ENCODE measurements at regions not wholly inside any gene's neighbourhood (a gene's known extent, or its start where the extent isn't known, plus 50 kb on each side); places are given as distances from the start of the nearest gene placed in this dataset.

DNA sequence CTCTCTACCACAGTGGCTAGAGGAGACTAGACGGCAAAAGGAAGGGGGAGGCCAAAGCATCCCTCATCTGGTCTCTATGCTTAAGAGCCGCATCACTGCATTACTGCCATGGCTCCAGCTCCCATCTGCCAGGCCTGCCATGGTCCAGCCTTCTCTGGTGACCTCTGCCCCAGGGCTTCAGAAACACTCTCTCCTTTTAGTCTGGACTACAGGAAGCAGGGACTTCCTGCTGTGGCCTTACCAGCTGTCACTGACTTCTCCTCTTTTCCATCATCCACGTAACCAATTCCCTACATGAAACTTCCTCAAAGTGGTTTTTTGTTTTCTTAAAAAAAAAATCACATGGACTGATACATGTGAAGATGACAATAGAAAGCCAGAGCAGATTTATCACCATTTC lies 323.1 kb upstream of the NFIA start:
- Histone ChIP-seq H3K9me1 (ENCODE audit: control insufficient read depth, extremely low read depth, insufficient read depth, low read length) (no peaks in the 10 kb centered on the region), H3K9ac (ENCODE audit: control insufficient read depth, extremely low read depth, insufficient read depth, low read length) (no peak overlapping the region), H3K9me3 (ENCODE audit: control insufficient read depth, low read depth, low read length) (no peaks in the 10 kb centered on the region), H3K27me3 (ENCODE audit: control insufficient read depth, extremely low read depth, insufficient read depth, low read length) (no peaks in the 10 kb centered on the region), H3K79me2 (ENCODE audit: control insufficient read depth, insufficient read depth, low read length) (no peaks in the 10 kb centered on the region), H3K36me3 (ENCODE audit: control insufficient read depth in 2 of 2, extremely low read depth in 1 of 2, insufficient read depth in 2 of 2, low read length in 2 of 2) (no peaks in the 10 kb centered on the region), H2AFZ (ENCODE audit: control insufficient read depth, low read length) (no peak overlapping the region), H4K20me1 (ENCODE audit: control insufficient read depth, extremely low read depth, insufficient read depth, low read length) (no peaks in the 10 kb centered on the region), H3K4me3 (ENCODE audit: control insufficient read depth in 2 of 3, extremely low read depth in 1 of 3, insufficient read depth in 2 of 3, low read depth in 1 of 3, low read length in 3 of 3) (no peak overlapping the region), H3K4me1 (ENCODE audit: control insufficient read depth, extremely low read depth, insufficient read depth, low read length) (no peaks in the 10 kb centered on the region), H3K4me2 (ENCODE audit: control insufficient read depth, extremely low read depth, insufficient read depth, low read depth, low read length) (no peak overlapping the region), H3K27ac (ENCODE audit: control insufficient read depth, insufficient read depth, low read length) (no peak overlapping the region)
- dilution Hi-C loops (cut with MboI; ENCODE audit: extremely low pct_ligation_motif_present, low sequenced_read_pairs) = no loop called here
- no peak for FAIRE-seq
- no peak for TF ChIP-seq EZH2 (IDR thresholded peaks at IDR 0.05; ENCODE audit: low read length)
- TF ChIP-seq, protein P1, sequence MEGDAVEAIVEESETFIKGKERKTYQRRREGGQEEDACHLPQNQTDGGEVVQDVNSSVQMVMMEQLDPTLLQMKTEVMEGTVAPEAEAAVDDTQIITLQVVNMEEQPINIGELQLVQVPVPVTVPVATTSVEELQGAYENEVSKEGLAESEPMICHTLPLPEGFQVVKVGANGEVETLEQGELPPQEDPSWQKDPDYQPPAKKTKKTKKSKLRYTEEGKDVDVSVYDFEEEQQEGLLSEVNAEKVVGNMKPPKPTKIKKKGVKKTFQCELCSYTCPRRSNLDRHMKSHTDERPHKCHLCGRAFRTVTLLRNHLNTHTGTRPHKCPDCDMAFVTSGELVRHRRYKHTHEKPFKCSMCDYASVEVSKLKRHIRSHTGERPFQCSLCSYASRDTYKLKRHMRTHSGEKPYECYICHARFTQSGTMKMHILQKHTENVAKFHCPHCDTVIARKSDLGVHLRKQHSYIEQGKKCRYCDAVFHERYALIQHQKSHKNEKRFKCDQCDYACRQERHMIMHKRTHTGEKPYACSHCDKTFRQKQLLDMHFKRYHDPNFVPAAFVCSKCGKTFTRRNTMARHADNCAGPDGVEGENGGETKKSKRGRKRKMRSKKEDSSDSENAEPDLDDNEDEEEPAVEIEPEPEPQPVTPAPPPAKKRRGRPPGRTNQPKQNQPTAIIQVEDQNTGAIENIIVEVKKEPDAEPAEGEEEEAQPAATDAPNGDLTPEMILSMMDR (optimal IDR thresholded peaks at IDR 0.05 in 1 of 3, IDR thresholded peaks at IDR 0.05 in 1 of 3, conservative IDR thresholded peaks at IDR 0.05 in 1 of 3; ENCODE audit: extremely low read depth in 1 of 3, insufficient read depth in 2 of 3, low read length in 3 of 3) = no peak
- DNase-seq (ENCODE audit: low read depth, low spot score) = no peak

DNA sequence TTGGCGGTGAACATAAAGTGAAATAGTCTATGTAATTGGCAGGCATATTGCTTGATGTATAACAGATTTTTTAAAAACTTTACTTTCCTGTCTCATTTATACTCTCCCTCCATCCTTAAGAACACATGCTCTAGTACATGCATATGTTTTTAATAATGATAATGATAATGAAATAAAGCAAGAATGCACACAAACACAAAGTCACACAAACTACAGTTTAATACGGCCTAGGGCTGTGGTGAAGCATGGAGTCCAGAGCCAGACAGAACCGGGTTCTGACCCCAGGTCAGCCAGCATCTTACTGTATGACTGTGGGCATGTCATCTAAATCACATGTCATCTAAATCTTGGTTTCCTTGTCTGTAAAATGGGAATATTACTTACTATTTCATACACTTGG lies 324.9 kb upstream of the NFIA start:
- DNase-seq (ENCODE audit: low read depth, low spot score) = no peak
- FAIRE-seq = no peak
- H3K4me2 ChIP-seq (ENCODE audit: control insufficient read depth, extremely low read depth, insufficient read depth, low read depth, low read length) = no peak overlapping the region
- no peaks in the 10 kb centered on the region for H3K9me1 ChIP-seq (ENCODE audit: control insufficient read depth, extremely low read depth, insufficient read depth, low read length)
- H3K27ac ChIP-seq (ENCODE audit: control insufficient read depth, insufficient read depth, low read length) = no peak overlapping the region
- no peaks in the 10 kb centered on the region for H3K79me2 ChIP-seq (ENCODE audit: control insufficient read depth, insufficient read depth, low read length)
- no peak for TF ChIP-seq EZH2 (IDR thresholded peaks at IDR 0.05; ENCODE audit: low read length)
- TF ChIP-seq, protein P1 (optimal IDR thresholded peaks at IDR 0.05 in 1 of 3, IDR thresholded peaks at IDR 0.05 in 1 of 3, conservative IDR thresholded peaks at IDR 0.05 in 1 of 3; ENCODE audit: extremely low read depth in 1 of 3, insufficient read depth in 2 of 3, low read length in 3 of 3) = no peak
- no peak overlapping the region for H3K9ac ChIP-seq (ENCODE audit: control insufficient read depth, extremely low read depth, insufficient read depth, low read length)
- no peaks in the 10 kb centered on the region for H3K36me3 ChIP-seq (ENCODE audit: control insufficient read depth in 2 of 2, extremely low read depth in 1 of 2, insufficient read depth in 2 of 2, low read length in 2 of 2)
- no peaks in the 10 kb centered on the region for H3K4me1 ChIP-seq (ENCODE audit: control insufficient read depth, extremely low read depth, insufficient read depth, low read length)
- H3K4me3 ChIP-seq (ENCODE audit: control insufficient read depth in 2 of 3, extremely low read depth in 1 of 3, insufficient read depth in 2 of 3, low read depth in 1 of 3, low read length in 3 of 3) = no peak overlapping the region
- no peak overlapping the region for H2AFZ ChIP-seq (ENCODE audit: control insufficient read depth, low read length)
- no peaks in the 10 kb centered on the region for H4K20me1 ChIP-seq (ENCODE audit: control insufficient read depth, extremely low read depth, insufficient read depth, low read length)
- H3K27me3 ChIP-seq (ENCODE audit: control insufficient read depth, extremely low read depth, insufficient read depth, low read length) = no peaks in the 10 kb centered on the region
- dilution Hi-C loops (cut with MboI; ENCODE audit: extremely low pct_ligation_motif_present, low sequenced_read_pairs) = no loop called here
- no peaks in the 10 kb centered on the region for H3K9me3 ChIP-seq (ENCODE audit: control insufficient read depth, low read depth, low read length)

Data from keratinocyte (primary cell).